ENCODE measurements at regions not wholly inside any gene's neighbourhood (a gene's known extent, or its start where the extent isn't known, plus 50 kb on each side); places are given as distances from the start of the nearest gene placed in this dataset.
"Not testable (repeated sequence)": the region's sequence is repeated elsewhere in the genome, so short reads cannot be mapped to it uniquely, and the experiment has no call there.

GRCh38 chr7:13117592-13117991 lies 430.2 kb downstream of the ARL4A start:
- CTCF ChIA-PET (ENCODE audit: unreplicated experiment): no interaction called here
- H3K4me2 ChIP-seq (ENCODE audit: low read length): no peak overlapping the region
- TF ChIP-seq CTCF (conservative IDR thresholded peaks at IDR 0.05; ENCODE audit: low read length) (no peak), EZH2phosphoT487 (IDR thresholded peaks at IDR 0.05; ENCODE audit: borderline replicate concordance, low read depth, low read length) (no peak)
- no peaks in the 10 kb centered on the region for H4K20me1 ChIP-seq (ENCODE audit: insufficient read depth, low read length)
- no peaks in the 10 kb centered on the region for H3K79me2 ChIP-seq (ENCODE audit: insufficient read depth, low read depth, low read length)
- H2AFZ ChIP-seq (ENCODE audit: low read length): no peak overlapping the region
- no peaks in the 10 kb centered on the region for H3K9me3 ChIP-seq (ENCODE audit: low read length)
- H3K9me2 ChIP-seq (ENCODE audit: insufficient read depth, low read length): no peaks in the 10 kb centered on the region
- no peaks in the 10 kb centered on the region for H3K4me1 ChIP-seq (ENCODE audit: insufficient read depth, low read length, poor library complexity, severe bottlenecking)
- H3K4me3 ChIP-seq (ENCODE audit: low read depth, low read length, poor library complexity, severe bottlenecking): no peak overlapping the region
- H3K27ac ChIP-seq (ENCODE audit: low read depth, low read length, poor library complexity, severe bottlenecking): no peak overlapping the region
- POLR2A ChIA-PET: interaction anchor here (0.7 kb wide), 1 partner anchor 16 kb away, joined by 3 read pairs; no protein-coding TSS in a partner anchor
- BruUV-seq (replicated peaks): no TSS peak
- DNase-seq (ENCODE audit: low spot score): no peak
- intact Hi-C loops (cut with micrococcal nuclease; ENCODE audit: unreplicated experiment): no loop called here
- no peaks in the 10 kb centered on the region for H3K36me3 ChIP-seq (ENCODE audit: insufficient read depth, low read length)

- H2AFZ ChIP-seq (ENCODE audit: low read length); H4K20me1 ChIP-seq (ENCODE audit: insufficient read depth, low read length); H3K36me3 ChIP-seq (ENCODE audit: insufficient read depth, low read length); H3K9me3 ChIP-seq (ENCODE audit: low read length); H3K27ac ChIP-seq (ENCODE audit: low read depth, low read length, poor library complexity, severe bottlenecking); H3K4me1 ChIP-seq (ENCODE audit: insufficient read depth, low read length, poor library complexity, severe bottlenecking); H3K9me2 ChIP-seq (ENCODE audit: insufficient read depth, low read length); CTCF ChIA-PET (ENCODE audit: unreplicated experiment); H3K79me2 ChIP-seq (ENCODE audit: insufficient read depth, low read depth, low read length); H3K4me3 ChIP-seq (ENCODE audit: low read depth, low read length, poor library complexity, severe bottlenecking); intact Hi-C loops (cut with micrococcal nuclease; ENCODE audit: unreplicated experiment); BruUV-seq (replicated peaks); DNase-seq (ENCODE audit: low spot score); H3K4me2 ChIP-seq (ENCODE audit: low read length): not testable (repeated sequence)
- POLR2A ChIA-PET: interaction anchor here (0.6 kb wide), 1 partner anchor 410 kb away, joined by 3 read pairs; no protein-coding TSS in a partner anchor
These were observed 437.2 kb downstream of the ARL4A start for GRCh38 chr7:13124629-13125028.

- H3K4me3 ChIP-seq (ENCODE audit: low read depth, low read length, poor library complexity, severe bottlenecking): no peak overlapping the region
- BruUV-seq (replicated peaks): no TSS peak
- POLR2A ChIA-PET: interaction anchor here (0.6 kb wide), 1 partner anchor 18 kb away, joined by 3 read pairs; no protein-coding TSS in a partner anchor
- no peaks in the 10 kb centered on the region for H3K36me3 ChIP-seq (ENCODE audit: insufficient read depth, low read length)
- no peaks in the 10 kb centered on the region for H4K20me1 ChIP-seq (ENCODE audit: insufficient read depth, low read length)
- H3K9me3 ChIP-seq (ENCODE audit: low read length): no peaks in the 10 kb centered on the region
- no peaks in the 10 kb centered on the region for H3K79me2 ChIP-seq (ENCODE audit: insufficient read depth, low read depth, low read length)
- H3K9me2 ChIP-seq (ENCODE audit: insufficient read depth, low read length): no peaks in the 10 kb centered on the region
- DNase-seq (ENCODE audit: low spot score): no peak
- intact Hi-C loops (cut with micrococcal nuclease; ENCODE audit: unreplicated experiment): no loop called here
- H3K4me1 ChIP-seq (ENCODE audit: insufficient read depth, low read length, poor library complexity, severe bottlenecking): no peaks in the 10 kb centered on the region
- CTCF ChIA-PET (ENCODE audit: unreplicated experiment): no interaction called here
- H3K4me2 ChIP-seq (ENCODE audit: low read length): no peak overlapping the region
- TF ChIP-seq CTCF (conservative IDR thresholded peaks at IDR 0.05; ENCODE audit: low read length): no peak
- TF ChIP-seq EZH2phosphoT487 (IDR thresholded peaks at IDR 0.05; ENCODE audit: borderline replicate concordance, low read depth, low read length): no peak
- H2AFZ ChIP-seq (ENCODE audit: low read length): no peak overlapping the region
- no peak overlapping the region for H3K27ac ChIP-seq (ENCODE audit: low read depth, low read length, poor library complexity, severe bottlenecking)
These were observed 438.9 kb downstream of the ARL4A start for GRCh38 chr7:13126347-13126746.

Measured in OCI-LY7 (cell line).